ENCODE measurements at regions not wholly inside any gene's neighbourhood (a gene's known extent, or its start where the extent isn't known, plus 50 kb on each side); places are given as distances from the start of the nearest gene placed in this dataset.
"Not testable (repeated sequence)": the region's sequence is repeated elsewhere in the genome, so short reads cannot be mapped to it uniquely, and the experiment has no call there.

GRCh38 chr10:8844141-8844540 is 789.7 kb downstream of the GATA3 start:
- Histone ChIP-seq H3K36me3 (ENCODE audit: control insufficient read depth, low read length) (no peaks in the 10 kb centered on the region), H3K9me3 (ENCODE audit: control insufficient read depth, insufficient read depth, low read length) (no peaks in the 10 kb centered on the region), H3F3A (ENCODE audit: control insufficient read depth, insufficient read depth) (no peaks in the 10 kb centered on the region), H3K27ac (ENCODE audit: low read depth, low read length) (no peak overlapping the region), H3K27me3 (ENCODE audit: control insufficient read depth, low read length) (no peaks in the 10 kb centered on the region), H3K79me2 (ENCODE audit: control insufficient read depth, low read length) (no peaks in the 10 kb centered on the region), H3K9me2 (replicated peaks; ENCODE audit: control insufficient read depth, low read length) (no peaks in the 10 kb centered on the region), H3K4me1 (ENCODE audit: control insufficient read depth, low read length) (no peaks in the 10 kb centered on the region), H4K20me1 (ENCODE audit: control insufficient read depth, insufficient read depth, low read depth, low read length) (no peaks in the 10 kb centered on the region), H3K4me3 (ENCODE audit: low read length) (no peak overlapping the region), H3K4me2 (ENCODE audit: low read length) (no peak overlapping the region)
- no peak for TF ChIP-seq EZH2phosphoT487 (IDR thresholded peaks at IDR 0.05; ENCODE audit: borderline replicate concordance, low read length)
- TF ChIP-seq CTCF (IDR thresholded peaks at IDR 0.05; ENCODE audit: low read depth, low read length, poor library complexity, severe bottlenecking), result no peak

- no peaks in the 10 kb centered on the region for H3K9me3 ChIP-seq (ENCODE audit: control insufficient read depth, insufficient read depth, low read length)
- H3K4me1 ChIP-seq (ENCODE audit: control insufficient read depth, low read length), result no peaks in the 10 kb centered on the region
- no peaks in the 10 kb centered on the region for H3K36me3 ChIP-seq (ENCODE audit: control insufficient read depth, low read length)
- no peak overlapping the region for H3K4me2 ChIP-seq (ENCODE audit: low read length)
- no peak overlapping the region for H3K4me3 ChIP-seq (ENCODE audit: low read length)
- H4K20me1 ChIP-seq (ENCODE audit: control insufficient read depth, insufficient read depth, low read depth, low read length), result no peaks in the 10 kb centered on the region
- no peaks in the 10 kb centered on the region for H3K9me2 ChIP-seq (replicated peaks; ENCODE audit: control insufficient read depth, low read length)
- no peak overlapping the region for H3K27ac ChIP-seq (ENCODE audit: low read depth, low read length)
- no peaks in the 10 kb centered on the region for H3F3A ChIP-seq (ENCODE audit: control insufficient read depth, insufficient read depth)
- H3K79me2 ChIP-seq (ENCODE audit: control insufficient read depth, low read length), result no peaks in the 10 kb centered on the region
- TF ChIP-seq EZH2phosphoT487 (IDR thresholded peaks at IDR 0.05; ENCODE audit: borderline replicate concordance, low read length) (no peak), CTCF (IDR thresholded peaks at IDR 0.05; ENCODE audit: low read depth, low read length, poor library complexity, severe bottlenecking) (no peak)
- no peaks in the 10 kb centered on the region for H3K27me3 ChIP-seq (ENCODE audit: control insufficient read depth, low read length)
Observed at GRCh38 chr10:8852546-8852945, 798.1 kb downstream of the GATA3 start.

GRCh38 chr10:8853048-8853447 is 798.6 kb downstream of the GATA3 start:
- Histone ChIP-seq H3K79me2 (ENCODE audit: control insufficient read depth, low read length) (no peaks in the 10 kb centered on the region), H3K36me3 (ENCODE audit: control insufficient read depth, low read length) (no peaks in the 10 kb centered on the region), H3K9me2 (replicated peaks; ENCODE audit: control insufficient read depth, low read length) (no peaks in the 10 kb centered on the region), H3K4me2 (ENCODE audit: low read length) (no peak overlapping the region), H3K4me3 (ENCODE audit: low read length) (no peak overlapping the region), H3K27ac (ENCODE audit: low read depth, low read length) (no peak overlapping the region), H3K9me3 (ENCODE audit: control insufficient read depth, insufficient read depth, low read length) (no peaks in the 10 kb centered on the region), H3F3A (ENCODE audit: control insufficient read depth, insufficient read depth) (no peaks in the 10 kb centered on the region), H4K20me1 (ENCODE audit: control insufficient read depth, insufficient read depth, low read depth, low read length) (no peaks in the 10 kb centered on the region), H3K4me1 (ENCODE audit: control insufficient read depth, low read length) (no peaks in the 10 kb centered on the region), H3K27me3 (ENCODE audit: control insufficient read depth, low read length) (no peaks in the 10 kb centered on the region)
- TF ChIP-seq CTCF (IDR thresholded peaks at IDR 0.05; ENCODE audit: low read depth, low read length, poor library complexity, severe bottlenecking), result no peak
- TF ChIP-seq EZH2phosphoT487 (IDR thresholded peaks at IDR 0.05; ENCODE audit: borderline replicate concordance, low read length), result no peak

GRCh38 chr10:8868924-8869323 is 814.4 kb downstream of the GATA3 start:
- not testable (repeated sequence) for H3F3A ChIP-seq (ENCODE audit: control insufficient read depth, insufficient read depth); H3K4me3 ChIP-seq (ENCODE audit: low read length); H3K9me2 ChIP-seq (replicated peaks; ENCODE audit: control insufficient read depth, low read length); H3K36me3 ChIP-seq (ENCODE audit: control insufficient read depth, low read length); H3K79me2 ChIP-seq (ENCODE audit: control insufficient read depth, low read length); H3K27me3 ChIP-seq (ENCODE audit: control insufficient read depth, low read length); H3K4me2 ChIP-seq (ENCODE audit: low read length); H3K27ac ChIP-seq (ENCODE audit: low read depth, low read length); H4K20me1 ChIP-seq (ENCODE audit: control insufficient read depth, insufficient read depth, low read depth, low read length); H3K9me3 ChIP-seq (ENCODE audit: control insufficient read depth, insufficient read depth, low read length); H3K4me1 ChIP-seq (ENCODE audit: control insufficient read depth, low read length)

Data from DOHH2 (cell line).